ENCODE measurements at regions not wholly inside any gene's neighbourhood (a gene's known extent, or its start where the extent isn't known, plus 50 kb on each side); places are given as distances from the start of the nearest gene placed in this dataset.
A peak's percentile ranks its signal among the peaks of the same experiment; 100 is the strongest.

GRCh38 chr20:52595518-52595917 is 376.6 kb upstream of the TSHZ2 start:
- peaks cover under 1% of the 10 kb centered on the region for H3K9me3 Mint-ChIP-seq

DNA sequence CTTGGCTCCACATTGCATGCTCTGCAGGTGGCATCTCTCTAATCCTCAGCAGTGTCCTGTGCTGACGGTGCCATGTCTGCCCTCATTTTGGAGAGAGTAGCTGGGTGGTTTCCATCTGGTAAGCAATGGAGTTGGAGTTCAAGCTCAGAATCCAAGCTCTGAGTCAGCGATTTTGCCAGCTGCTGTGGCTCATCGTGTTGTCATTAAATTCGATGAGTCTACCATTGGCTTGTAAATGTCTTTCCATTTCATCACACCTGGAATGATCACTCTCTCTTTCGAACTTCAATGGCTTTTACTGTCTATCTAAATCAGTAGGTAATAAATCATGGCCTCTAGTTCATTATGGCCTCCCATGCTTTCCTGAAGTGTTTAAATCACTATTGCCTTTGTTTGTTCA is 378.5 kb upstream of the TSHZ2 start:
- no peaks in the 10 kb centered on the region for H3K4me1 Mint-ChIP-seq
- ATAC-seq, result no peak
- H3K27me3 Mint-ChIP-seq, result peaks cover 8% of the 10 kb centered on the region
- H3K4me3 Mint-ChIP-seq, result no peak overlapping the region
- H3K27ac Mint-ChIP-seq, result no peak overlapping the region
- H3K36me3 Mint-ChIP-seq, result no peaks in the 10 kb centered on the region
- no peaks in the 10 kb centered on the region for H3K9me3 Mint-ChIP-seq

More at GRCh38 chr20:52595518-52595917, 376.6 kb upstream of the TSHZ2 start:
- Mint-ChIP-seq H3K36me3 (no peaks in the 10 kb centered on the region), H3K27me3 (peaks cover 6% of the 10 kb centered on the region), H3K27ac (no peak overlapping the region), H3K4me3 (no peak overlapping the region), H3K4me1 (no peaks in the 10 kb centered on the region)
- ATAC-seq, result no peak

- Mint-ChIP-seq H3K27ac (no peak overlapping the region), H3K4me1 (no peaks in the 10 kb centered on the region)
Measured at GRCh38 chr20:52592567-52592966, 379.6 kb upstream of the TSHZ2 start.

DNA sequence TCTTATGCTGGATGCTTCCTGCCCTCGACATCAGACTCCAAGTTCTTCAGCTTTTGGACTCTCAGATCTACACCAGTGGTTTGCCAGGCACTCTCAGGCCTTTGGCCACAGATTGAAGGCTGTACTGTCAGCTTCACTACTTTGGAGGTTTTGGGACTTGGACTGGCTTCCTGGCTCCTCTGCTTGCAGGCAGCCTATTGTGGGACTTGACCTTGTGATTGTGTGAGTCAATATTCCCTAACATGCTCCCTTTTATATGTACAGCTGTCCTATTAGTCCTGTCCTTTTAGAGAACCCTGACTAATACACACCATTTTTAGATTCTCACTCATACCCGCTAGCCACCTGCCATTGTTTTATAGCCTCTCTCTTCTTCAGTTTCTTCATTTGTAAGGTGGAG is 382.1 kb upstream of the TSHZ2 start:
- H3K36me3 Mint-ChIP-seq, result no peaks in the 10 kb centered on the region
- H3K4me1 Mint-ChIP-seq, result no peaks in the 10 kb centered on the region
- no peak for ATAC-seq
- H3K9me3 Mint-ChIP-seq, result no peaks in the 10 kb centered on the region
- H3K4me3 Mint-ChIP-seq, result no peak overlapping the region
- no peak overlapping the region for H3K27ac Mint-ChIP-seq
- peaks cover 8% of the 10 kb centered on the region for H3K27me3 Mint-ChIP-seq

More at GRCh38 chr20:52592567-52592966, 379.6 kb upstream of the TSHZ2 start:
- Mint-ChIP-seq H3K36me3 (no peaks in the 10 kb centered on the region), H3K4me3 (no peak overlapping the region), H3K9me3 (no peaks in the 10 kb centered on the region), H3K27me3 (peaks cover 8% of the 10 kb centered on the region)
- no peak for ATAC-seq

DNA sequence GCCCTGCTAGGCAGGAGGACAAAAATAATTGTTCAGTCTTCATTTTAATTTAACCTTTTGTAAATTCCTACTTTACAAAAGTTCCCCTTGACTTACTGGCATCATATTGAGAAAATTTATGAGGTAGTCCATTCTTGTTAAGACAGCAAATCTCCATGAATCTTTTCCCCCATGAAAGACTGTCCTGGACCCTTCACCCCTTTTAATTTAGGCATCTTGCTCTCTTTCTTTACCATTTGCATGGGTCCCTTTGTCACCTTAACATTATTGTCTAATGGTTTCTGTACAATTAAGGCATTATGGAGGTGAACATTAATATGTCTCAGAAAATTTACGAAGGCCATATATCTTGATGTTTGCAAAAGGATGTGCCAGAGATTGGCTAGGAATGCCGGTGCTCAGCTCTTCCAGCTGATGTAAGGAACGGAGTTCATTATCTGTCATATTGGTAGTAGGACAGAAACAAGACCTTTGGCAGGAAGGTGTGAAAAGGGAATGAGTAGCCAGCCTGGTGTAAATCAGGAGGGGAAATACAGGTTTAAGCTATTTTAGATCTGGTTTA is 382.8 kb upstream of the TSHZ2 start:
- H3K27ac Mint-ChIP-seq, result no peak overlapping the region
- H3K4me1 Mint-ChIP-seq, result no peaks in the 10 kb centered on the region
- ATAC-seq, result no peak
- peaks cover 8% of the 10 kb centered on the region for H3K27me3 Mint-ChIP-seq
- H3K4me3 Mint-ChIP-seq, result no peak overlapping the region
- no peaks in the 10 kb centered on the region for H3K36me3 Mint-ChIP-seq
- no peaks in the 10 kb centered on the region for H3K9me3 Mint-ChIP-seq

DNA sequence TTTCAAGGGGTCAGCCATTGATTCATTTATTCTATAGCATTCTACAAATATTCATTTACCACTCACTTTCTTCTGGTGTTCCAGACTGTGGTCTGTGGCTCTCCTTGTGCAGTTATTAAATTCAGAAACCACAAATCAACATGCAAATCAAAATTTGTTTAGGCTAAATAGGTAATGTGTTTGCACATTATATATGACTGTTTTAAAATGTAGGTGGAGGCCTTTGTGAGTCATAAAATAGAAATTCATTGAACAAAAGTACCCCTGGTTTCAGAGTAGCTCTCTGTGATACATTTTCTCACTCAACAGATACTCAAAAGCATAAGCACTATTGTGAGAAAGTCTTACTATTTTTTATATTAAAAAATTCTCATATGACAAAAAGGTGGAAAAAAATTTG is 385.5 kb upstream of the TSHZ2 start:
- no peaks in the 10 kb centered on the region for H3K36me3 Mint-ChIP-seq
- ATAC-seq, result no peak
- H3K4me1 Mint-ChIP-seq, result no peaks in the 10 kb centered on the region
- H3K4me3 Mint-ChIP-seq, result no peak overlapping the region
- H3K27ac Mint-ChIP-seq, result no peak overlapping the region
- H3K9me3 Mint-ChIP-seq, result no peaks in the 10 kb centered on the region
- peaks cover 8% of the 10 kb centered on the region for H3K27me3 Mint-ChIP-seq

GRCh38 chr20:52585333-52585732 is 386.8 kb upstream of the TSHZ2 start:
- no peaks in the 10 kb centered on the region for H3K9me3 Mint-ChIP-seq
- no peak for ATAC-seq

GRCh38 chr20:52578559-52578958 is 387.0 kb upstream of the ZFP64 start:
- no peak for ATAC-seq
- Mint-ChIP-seq H3K36me3 (no peaks in the 10 kb centered on the region), H3K27ac (no peak overlapping the region), H3K9me3 (peaks cover 9% of the 10 kb centered on the region), H3K4me3 (no peak overlapping the region), H3K4me1 (no peaks in the 10 kb centered on the region), H3K27me3 (no peaks in the 10 kb centered on the region)

More at GRCh38 chr20:52585333-52585732, 386.8 kb upstream of the TSHZ2 start:
- H3K27ac Mint-ChIP-seq, result no peak overlapping the region
- no peaks in the 10 kb centered on the region for H3K36me3 Mint-ChIP-seq
- no peaks in the 10 kb centered on the region for H3K4me1 Mint-ChIP-seq
- H3K4me3 Mint-ChIP-seq, result no peak overlapping the region
- H3K27me3 Mint-ChIP-seq, result peaks cover under 1% of the 10 kb centered on the region

- ATAC-seq, result peak; percentile 64
- H3K36me3 Mint-ChIP-seq, result no peaks in the 10 kb centered on the region
- peaks cover 9% of the 10 kb centered on the region for H3K9me3 Mint-ChIP-seq
- no peaks in the 10 kb centered on the region for H3K27me3 Mint-ChIP-seq
- no peaks in the 10 kb centered on the region for H3K4me1 Mint-ChIP-seq
- no peak overlapping the region for H3K4me3 Mint-ChIP-seq
- H3K27ac Mint-ChIP-seq, result no peak overlapping the region
Measured at GRCh38 chr20:52577696-52578095, 386.1 kb upstream of the ZFP64 start.

DNA sequence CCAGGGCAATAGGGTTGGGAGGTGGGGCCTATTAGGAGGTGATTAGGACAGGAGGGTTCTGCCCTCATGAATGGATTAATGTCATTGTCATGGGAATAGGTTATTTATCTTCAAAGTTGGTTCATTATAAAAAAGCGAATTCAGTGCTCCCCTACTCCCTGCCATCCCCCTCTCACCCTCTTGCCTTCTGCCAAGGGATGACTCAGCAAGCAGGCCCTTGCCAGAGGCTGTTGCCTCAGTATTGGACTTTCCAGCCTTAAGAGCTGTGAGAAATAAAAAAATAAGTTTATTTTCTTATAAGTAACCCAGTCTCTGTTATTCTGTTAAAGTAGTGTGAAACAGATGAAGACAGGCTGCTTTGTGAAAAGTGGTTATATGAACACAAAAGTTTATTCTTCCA is 381.1 kb upstream of the ZFP64 start:
- ATAC-seq, result no peak
- Mint-ChIP-seq H3K9me3 (peaks cover 10% of the 10 kb centered on the region), H3K36me3 (no peaks in the 10 kb centered on the region), H3K4me3 (no peak overlapping the region), H3K27me3 (peaks cover 9% of the 10 kb centered on the region), H3K27ac (no peak overlapping the region), H3K4me1 (no peaks in the 10 kb centered on the region)

DNA sequence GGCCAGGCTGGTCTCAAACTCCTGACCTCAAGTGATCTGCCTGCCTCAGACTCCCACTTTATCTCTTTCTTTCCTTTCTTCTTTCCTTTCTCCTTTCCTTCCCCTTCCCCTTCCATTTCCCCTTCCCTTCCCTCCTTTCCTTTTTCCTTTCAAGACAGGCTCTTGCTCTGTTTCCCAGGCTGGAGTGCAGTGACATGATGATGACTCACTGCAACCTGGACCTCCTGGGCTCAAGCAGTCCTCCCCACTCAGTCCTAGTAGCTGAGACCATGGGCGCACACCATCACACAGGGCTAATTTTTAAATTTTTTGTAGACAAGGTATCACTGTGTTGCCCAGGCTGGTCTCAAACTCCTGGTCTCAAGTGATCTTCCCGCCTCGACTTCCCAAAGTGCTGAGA is 377.6 kb upstream of the ZFP64 start:
- Mint-ChIP-seq H3K4me3 (no peak overlapping the region), H3K4me1 (no peaks in the 10 kb centered on the region), H3K27ac (no peak overlapping the region), H3K9me3 (peaks cover 6% of the 10 kb centered on the region), H3K27me3 (peaks cover 9% of the 10 kb centered on the region), H3K36me3 (no peaks in the 10 kb centered on the region)
- ATAC-seq, result no peak

DNA sequence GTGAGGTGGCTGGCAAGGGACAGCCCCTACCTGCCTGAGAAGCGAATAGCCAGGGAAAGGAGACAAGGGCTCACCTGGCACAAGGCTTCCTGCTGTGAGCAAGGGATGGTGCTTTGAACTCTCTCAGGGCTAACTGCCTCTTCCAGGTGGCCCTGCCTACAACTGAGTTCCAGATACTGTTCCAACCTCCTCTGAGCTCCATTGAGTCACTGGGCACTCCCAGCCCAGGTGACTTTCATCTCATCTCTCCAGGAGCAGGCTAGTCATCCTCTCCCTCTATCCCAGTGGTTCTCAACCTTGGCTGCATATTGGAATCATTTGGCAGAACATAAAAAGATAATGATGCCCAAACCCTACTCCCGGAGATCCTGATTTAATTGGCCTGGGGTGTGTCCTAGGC is 374.0 kb upstream of the ZFP64 start:
- no peak for ATAC-seq
- no peak overlapping the region for H3K27ac Mint-ChIP-seq
- H3K4me3 Mint-ChIP-seq, result no peak overlapping the region
- peaks cover 9% of the 10 kb centered on the region for H3K27me3 Mint-ChIP-seq
- no peaks in the 10 kb centered on the region for H3K4me1 Mint-ChIP-seq
- no peaks in the 10 kb centered on the region for H3K36me3 Mint-ChIP-seq
- peaks cover 3% of the 10 kb centered on the region for H3K9me3 Mint-ChIP-seq

GRCh38 chr20:52564594-52564993 is 373.0 kb upstream of the ZFP64 start:
- ATAC-seq, result no peak
- H3K9me3 Mint-ChIP-seq, result peaks cover 8% of the 10 kb centered on the region
- no peaks in the 10 kb centered on the region for H3K36me3 Mint-ChIP-seq
- H3K4me3 Mint-ChIP-seq, result no peak overlapping the region
- H3K27me3 Mint-ChIP-seq, result peaks cover 6% of the 10 kb centered on the region
- no peaks in the 10 kb centered on the region for H3K4me1 Mint-ChIP-seq
- H3K27ac Mint-ChIP-seq, result no peak overlapping the region

GRCh38 chr20:52552181-52552872 is 360.7 kb upstream of the ZFP64 start:
- no peaks in the 10 kb centered on the region for H3K4me1 Mint-ChIP-seq
- H3K27me3 Mint-ChIP-seq, result no peaks in the 10 kb centered on the region

DNA sequence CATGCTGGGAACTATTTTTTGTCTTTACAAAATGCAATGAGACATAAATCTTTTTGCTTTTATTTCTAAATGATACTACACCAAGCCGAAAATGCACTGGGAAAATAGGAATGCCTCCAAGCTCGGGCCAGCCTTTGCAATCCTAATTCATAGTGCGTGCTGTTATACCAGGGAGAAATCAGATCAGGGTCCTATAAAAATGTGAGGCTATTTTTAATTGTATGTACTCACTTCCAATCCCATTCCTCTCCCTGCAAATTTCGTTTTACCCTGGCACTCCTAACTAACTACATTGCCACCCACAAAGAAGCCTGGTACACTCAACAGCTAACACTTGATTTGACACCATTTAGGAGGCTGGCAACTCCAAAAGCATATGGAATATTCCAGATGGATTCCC is 350.6 kb upstream of the ZFP64 start:
- H3K9me3 Mint-ChIP-seq, result no peaks in the 10 kb centered on the region
- no peaks in the 10 kb centered on the region for H3K4me1 Mint-ChIP-seq

More at GRCh38 chr20:52552181-52552872, 360.7 kb upstream of the ZFP64 start:
- peaks cover 17% of the 10 kb centered on the region for H3K9me3 Mint-ChIP-seq
- H3K27ac Mint-ChIP-seq, result no peak overlapping the region
- ATAC-seq, result no peak
- no peak overlapping the region for H3K4me3 Mint-ChIP-seq
- H3K36me3 Mint-ChIP-seq, result no peaks in the 10 kb centered on the region

DNA sequence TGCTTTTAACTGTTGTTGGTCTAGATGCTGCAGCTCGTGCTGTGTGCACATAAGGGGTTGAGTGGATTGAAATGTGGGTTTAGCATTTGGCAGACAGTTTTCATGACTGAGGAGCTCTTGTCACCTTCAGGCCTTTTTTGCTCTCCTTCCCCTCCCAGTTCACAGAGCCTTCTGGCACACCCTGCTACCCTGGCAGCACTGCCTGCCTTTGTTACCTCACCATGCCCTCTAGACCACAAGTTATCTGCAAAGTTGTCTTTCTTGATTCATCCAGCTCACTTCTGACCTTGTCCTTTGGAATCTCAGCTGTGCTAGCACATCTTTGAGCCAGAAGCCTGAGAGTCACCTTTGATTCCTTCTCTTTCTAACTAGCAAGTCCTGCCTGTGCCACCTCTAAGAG is 348.9 kb upstream of the ZFP64 start:
- H3K4me3 Mint-ChIP-seq, result no peak overlapping the region

More for the DNA sequence above, 350.6 kb upstream of the ZFP64 start:
- no peak overlapping the region for H3K4me3 Mint-ChIP-seq
- peaks cover 18% of the 10 kb centered on the region for H3K27me3 Mint-ChIP-seq
- H3K27ac Mint-ChIP-seq, result no peak overlapping the region
- no peaks in the 10 kb centered on the region for H3K36me3 Mint-ChIP-seq
- no peak for ATAC-seq

More for the DNA sequence above, 348.9 kb upstream of the ZFP64 start:
- no peak for ATAC-seq
- Mint-ChIP-seq H3K27me3 (peaks cover 18% of the 10 kb centered on the region), H3K4me1 (no peaks in the 10 kb centered on the region), H3K27ac (no peak overlapping the region), H3K9me3 (no peaks in the 10 kb centered on the region), H3K36me3 (no peaks in the 10 kb centered on the region)

All from stimulated activated memory B cell treated with anti-CD40 and anti-IgM and Interleukin-4, amounts not matched to agents 10 μg/mL and 1 μg/mL and 100 μg/mL, for 72 hours (primary cell).